Naive thymus-derived CD8-positive, alpha-beta T cell (primary cell): ENCODE measurements at regions not wholly inside any gene's neighbourhood (a gene's known extent, or its start where the extent isn't known, plus 50 kb on each side); places are given as distances from the start of the nearest gene placed in this dataset.
A peak's percentile ranks its signal among the peaks of the same experiment; 100 is the strongest.

Experiments
- ATAC-seq, 2 donors: fragments of 150-1000 bp; cut with Tn5 transposase in 1 of 2; sonication (Bioruptor Pico), chemical (Tn5 transposase) in 1 of 2; 1 replicate in 1 of 2; 2 replicates in 1 of 2; pipeline ENCODE4 v1.10.0; 2021; ENCODE audit warnings: mild to moderate bottlenecking in 2 of 2, moderate library complexity in 2 of 2
- POLR2A ChIA-PET: fragments of 350-600 bp; sonication (Branson Sonifier 250); formaldehyde crosslinking; loops from one replicate; lab custom pipeline; 2021; ENCODE audit warnings: antibody characterized with exemption; lab: Charles Lee
- DNase-seq, 10 donors: peaks; one replicate each; pipeline versions ENCODE4 v3.0.0 to v3.0.0-alpha.2; 2020 to 2022
- H3K27ac Mint-ChIP-seq, 10 donors: one replicate each; pipeline ENCODE4 v1.8.0; 2020 to 2022; ENCODE audit warnings: mild to moderate bottlenecking in 10 of 10, mixed read lengths in 10 of 10, moderate library complexity in 4 of 10, inconsistent platforms in 1 of 10
- H3K27me3 Mint-ChIP-seq, 5 donors: one replicate each; pipeline ENCODE4 v1.8.0; 2021 to 2022; ENCODE audit warnings: mixed read lengths in 5 of 5
- H3K36me3 Mint-ChIP-seq, 3 donors: one replicate each; pipeline ENCODE4 v1.8.0; 2020 to 2022; ENCODE audit warnings: mixed read lengths in 3 of 3, mild to moderate bottlenecking in 2 of 3, inconsistent platforms in 1 of 3
- H3K4me1 Mint-ChIP-seq, 4 donors: one replicate each; pipeline ENCODE4 v1.8.0; 2021 to 2022; ENCODE audit warnings: mixed read lengths in 4 of 4
- H3K4me3 Mint-ChIP-seq, 10 donors: one replicate each; pipeline ENCODE4 v1.8.0; 2020 to 2022; ENCODE audit warnings: mild to moderate bottlenecking in 10 of 10, mixed read lengths in 10 of 10, moderate library complexity in 6 of 10, inconsistent platforms in 1 of 10
- H3K9me3 Mint-ChIP-seq, 9 donors: one replicate each; pipeline ENCODE4 v1.8.0; 2020 to 2022; ENCODE audit warnings: mixed read lengths in 9 of 9, mild to moderate bottlenecking in 3 of 9, inconsistent platforms in 1 of 9, moderate library complexity in 1 of 9

DNA sequence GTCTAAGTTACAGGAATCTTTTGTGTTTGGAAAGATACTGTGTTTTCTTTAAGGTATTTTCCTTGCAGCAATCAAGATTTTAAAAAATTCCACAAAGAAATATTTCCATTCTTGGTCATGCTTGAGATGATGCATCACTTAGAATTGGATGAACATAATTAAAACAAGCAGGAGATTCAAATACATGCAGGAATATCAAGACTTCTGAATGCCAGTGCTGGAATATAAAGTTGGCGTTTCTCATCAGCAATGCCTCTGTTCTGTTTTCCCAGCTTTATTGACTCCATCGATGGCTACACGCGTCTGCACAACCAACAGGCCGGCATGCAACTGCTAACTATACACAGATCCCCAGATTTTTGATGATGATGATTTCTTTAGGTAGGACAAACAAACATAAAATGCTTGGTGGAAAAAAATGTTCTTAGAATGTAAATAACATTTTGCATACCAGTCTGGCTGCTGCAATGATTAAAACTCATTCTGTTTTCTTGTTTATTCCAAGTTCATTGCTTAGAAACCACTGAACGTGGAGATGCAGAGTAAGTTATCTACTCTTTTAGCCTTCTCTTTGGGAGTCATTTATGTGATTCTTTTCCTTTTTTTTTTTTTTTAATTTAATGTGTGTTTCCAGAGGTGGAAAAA lies 91.3 kb upstream of the FAM171A1 start:
- Mint-ChIP-seq H3K9me3 (peaks cover 0 to 25% (median 11%) of the 10 kb centered on the region in 9 donors), H3K4me1 (peaks cover 5 to 14% (median 6%) of the 10 kb centered on the region in 4 donors), H3K4me3 (no peak overlapping the region), H3K27ac (peak overlapping the region in 1 of 10 donors; percentile 4), H3K27me3 (peaks cover 22 to 61% (median 32%) of the 10 kb centered on the region in 5 donors), H3K36me3 (peaks cover 0 to 15% (median 3%) of the 10 kb centered on the region in 3 donors)
- ATAC-seq: no peak
- no peak for DNase-seq
- POLR2A ChIA-PET: no interaction called here

DNA sequence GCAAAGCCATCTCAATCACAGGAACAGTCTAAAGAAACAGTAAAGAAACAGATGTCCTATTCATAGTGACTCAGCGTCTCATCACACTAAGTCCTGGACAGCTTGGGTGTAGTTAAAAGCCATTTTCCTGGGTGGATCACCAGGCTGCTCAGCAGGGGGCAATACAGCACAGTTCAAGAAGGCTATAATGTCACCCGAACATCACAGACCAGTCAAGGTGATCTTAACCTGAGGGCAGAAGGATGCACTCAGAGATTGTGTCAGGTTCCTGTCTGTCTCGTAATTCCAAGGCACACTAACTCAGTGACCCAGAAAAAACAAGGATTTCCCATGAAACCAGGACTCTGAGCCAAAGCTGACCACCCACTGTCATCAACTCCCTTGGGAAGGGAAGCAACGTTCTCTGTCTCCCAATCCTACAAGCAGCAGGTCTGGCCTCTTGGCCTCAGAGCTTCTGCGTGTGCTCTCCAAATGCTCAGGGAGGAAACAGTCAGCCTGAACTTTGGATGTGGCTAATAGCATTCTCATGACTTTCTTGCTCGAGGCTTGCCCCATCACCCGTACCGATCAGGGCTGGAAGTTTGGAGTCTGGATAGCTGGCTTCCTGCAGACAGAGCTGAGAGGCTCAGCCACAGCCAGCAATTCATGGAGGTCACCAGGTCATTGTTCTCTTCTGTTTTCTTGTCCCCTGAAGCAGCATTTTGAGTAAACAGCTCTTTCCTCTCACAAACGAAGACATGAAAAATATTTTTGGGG lies 90.4 kb upstream of the FAM171A1 start:
- no peak overlapping the region for H3K4me3 Mint-ChIP-seq

GRCh38 chr10:15460661-15461060 lies 89.6 kb upstream of the FAM171A1 start:
- ATAC-seq (no peak), DNase-seq (no peak)
- Mint-ChIP-seq H3K9me3 (peaks cover 0 to 29% (median 11%) of the 10 kb centered on the region in 9 donors), H3K36me3 (peaks cover 0 to 15% (median 3%) of the 10 kb centered on the region in 3 donors), H3K4me3 (no peak overlapping the region), H3K4me1 (peaks cover 5 to 14% (median 6%) of the 10 kb centered on the region in 4 donors), H3K27ac (no peak overlapping the region), H3K27me3 (peaks cover 20 to 44% (median 25%) of the 10 kb centered on the region in 5 donors)
- POLR2A ChIA-PET: no interaction called here

More for the DNA sequence above, 90.4 kb upstream of the FAM171A1 start:
- DNase-seq (no peak), ATAC-seq (no peak)
- Mint-ChIP-seq H3K9me3 (peaks cover 0 to 29% (median 11%) of the 10 kb centered on the region in 9 donors), H3K36me3 (peaks cover 0 to 15% (median 3%) of the 10 kb centered on the region in 3 donors), H3K4me1 (peaks cover 5 to 14% (median 6%) of the 10 kb centered on the region in 4 donors), H3K27me3 (peaks cover 24 to 53% (median 25%) of the 10 kb centered on the region in 5 donors), H3K27ac (peak overlapping the region in 1 of 10 donors; percentile 4)
- POLR2A ChIA-PET: no interaction called here

- no peak overlapping the region for H3K4me3 Mint-ChIP-seq
- peaks cover 0 to 20% (median 9%) of the 10 kb centered on the region in 9 donors for H3K9me3 Mint-ChIP-seq
- ATAC-seq (no peak), DNase-seq (no peak)
- peaks cover 5 to 14% (median 6%) of the 10 kb centered on the region in 4 donors for H3K4me1 Mint-ChIP-seq
- H3K27me3 Mint-ChIP-seq: peaks cover 16 to 30% (median 20%) of the 10 kb centered on the region in 5 donors
- H3K27ac Mint-ChIP-seq: no peak overlapping the region
- H3K36me3 Mint-ChIP-seq: peaks cover 0 to 12% (median 3%) of the 10 kb centered on the region in 3 donors
- POLR2A ChIA-PET: no interaction called here
Measured at GRCh38 chr10:15459218-15459617, 88.1 kb upstream of the FAM171A1 start.

- DNase-seq (no peak), ATAC-seq (no peak)
- peaks cover 5 to 14% (median 6%) of the 10 kb centered on the region in 4 donors for H3K4me1 Mint-ChIP-seq
- no peak overlapping the region for H3K4me3 Mint-ChIP-seq
- H3K9me3 Mint-ChIP-seq: peaks cover 0 to 10% (median 0%) of the 10 kb centered on the region in 9 donors
- H3K27ac Mint-ChIP-seq: no peak overlapping the region
- H3K36me3 Mint-ChIP-seq: peaks cover 0 to 6% (median 0%) of the 10 kb centered on the region in 3 donors
- peaks cover 11 to 39% (median 20%) of the 10 kb centered on the region in 5 donors for H3K27me3 Mint-ChIP-seq
- POLR2A ChIA-PET: no interaction called here
Measured at GRCh38 chr10:15457382-15457781, 86.3 kb upstream of the FAM171A1 start.

DNA sequence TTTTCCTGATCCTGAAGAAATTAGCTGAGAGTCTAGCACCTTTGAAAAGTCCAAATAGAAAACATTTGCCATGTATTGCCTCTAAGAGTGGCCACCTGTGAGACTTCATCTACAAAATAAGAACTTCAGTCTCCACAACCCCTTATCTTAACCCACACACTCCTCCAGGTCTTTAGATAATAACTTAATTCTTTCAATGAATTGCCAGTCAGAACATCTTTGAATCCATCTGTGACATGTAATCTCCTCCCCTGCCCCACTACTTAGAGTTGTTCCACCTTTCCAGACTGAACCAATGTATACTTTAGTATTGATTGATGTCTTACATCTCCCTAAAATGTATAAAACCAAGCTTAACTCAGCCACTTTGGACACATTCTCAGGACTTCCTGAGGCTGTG lies 84.4 kb upstream of the FAM171A1 start:
- no peak overlapping the region for H3K27ac Mint-ChIP-seq
- POLR2A ChIA-PET: no interaction called here
- ATAC-seq (no peak), DNase-seq (no peak)
- no peaks in the 10 kb centered on the region for H3K36me3 Mint-ChIP-seq
- H3K4me1 Mint-ChIP-seq: peaks cover 5 to 14% (median 6%) of the 10 kb centered on the region in 4 donors
- peaks cover 0 to 4% (median 0%) of the 10 kb centered on the region in 9 donors for H3K9me3 Mint-ChIP-seq
- H3K4me3 Mint-ChIP-seq: no peak overlapping the region
- peaks cover 8 to 39% (median 26%) of the 10 kb centered on the region in 5 donors for H3K27me3 Mint-ChIP-seq

DNA sequence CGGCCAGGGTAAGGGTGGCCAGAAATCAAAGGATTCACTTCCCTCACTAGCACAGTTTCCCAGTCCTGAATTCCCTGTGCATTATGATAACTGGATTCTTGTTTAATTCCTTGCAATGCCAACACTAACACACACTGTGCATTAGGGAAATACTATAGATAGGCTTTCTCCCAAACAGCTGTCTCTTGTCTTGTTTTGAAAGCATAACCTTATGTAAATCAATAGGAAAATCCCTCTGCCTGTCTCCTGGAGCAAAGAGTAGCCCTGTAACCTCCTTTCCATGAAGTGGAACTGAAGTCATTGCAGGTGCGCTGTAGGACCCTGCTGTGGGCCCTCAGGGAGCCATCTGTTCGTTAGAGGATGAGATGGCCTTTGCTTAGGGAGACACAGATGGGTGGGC lies 82.8 kb upstream of the FAM171A1 start:
- H3K4me1 Mint-ChIP-seq: peaks cover 5 to 7% (median 6%) of the 10 kb centered on the region in 4 donors
- H3K27ac Mint-ChIP-seq: peak overlapping the region in 1 of 10 donors; percentile 81
- DNase-seq (no peak), ATAC-seq (no peak)
- peaks cover 0 to 4% (median 0%) of the 10 kb centered on the region in 9 donors for H3K9me3 Mint-ChIP-seq
- H3K27me3 Mint-ChIP-seq: peaks cover 12 to 40% (median 31%) of the 10 kb centered on the region in 5 donors
- H3K36me3 Mint-ChIP-seq: no peaks in the 10 kb centered on the region
- POLR2A ChIA-PET: no interaction called here
- no peak overlapping the region for H3K4me3 Mint-ChIP-seq

DNA sequence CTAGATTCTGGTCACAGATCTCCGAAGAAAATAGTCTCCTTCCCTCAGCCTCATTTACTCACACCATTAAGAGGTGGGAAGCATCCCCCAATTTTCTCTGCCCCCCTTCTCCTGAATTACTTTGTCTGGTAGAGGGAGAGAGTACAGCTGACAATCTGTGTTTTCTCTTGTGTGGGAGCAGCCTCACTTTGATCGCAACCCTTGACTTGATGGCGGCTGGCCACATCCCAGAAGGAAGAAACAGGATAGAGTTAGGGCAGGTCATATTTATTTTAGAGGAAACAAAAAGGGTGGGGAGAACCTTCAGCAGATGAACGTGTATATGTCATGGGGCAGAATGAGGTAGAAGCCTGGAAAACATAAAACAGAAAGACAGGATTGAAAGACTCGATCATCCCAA lies 82.4 kb upstream of the FAM171A1 start:
- ATAC-seq (no peak), DNase-seq (no peak)
- H3K9me3 Mint-ChIP-seq: peaks cover 0 to 4% (median 0%) of the 10 kb centered on the region in 9 donors
- H3K27ac Mint-ChIP-seq: peak overlapping the region in 1 of 10 donors; percentile 81
- POLR2A ChIA-PET: no interaction called here
- peaks cover 12 to 40% (median 27%) of the 10 kb centered on the region in 5 donors for H3K27me3 Mint-ChIP-seq
- no peaks in the 10 kb centered on the region for H3K36me3 Mint-ChIP-seq
- H3K4me3 Mint-ChIP-seq: no peak overlapping the region
- H3K4me1 Mint-ChIP-seq: peaks cover under 1 to 3% (median 2%) of the 10 kb centered on the region in 4 donors

- no peak overlapping the region for H3K4me3 Mint-ChIP-seq
- H3K9me3 Mint-ChIP-seq: peaks cover 0 to 4% (median 0%) of the 10 kb centered on the region in 9 donors
- no peak for ATAC-seq
- POLR2A ChIA-PET: no interaction called here
- H3K4me1 Mint-ChIP-seq: no peaks in the 10 kb centered on the region
- no peak overlapping the region for H3K27ac Mint-ChIP-seq
- DNase-seq: no peak
- peaks cover 12 to 48% (median 32%) of the 10 kb centered on the region in 5 donors for H3K27me3 Mint-ChIP-seq
- no peaks in the 10 kb centered on the region for H3K36me3 Mint-ChIP-seq
Measured at GRCh38 chr10:15452545-15452944, 81.5 kb upstream of the FAM171A1 start.

GRCh38 chr10:15451137-15452094 lies 80.3 kb upstream of the FAM171A1 start:
- ATAC-seq: no peak
- Mint-ChIP-seq H3K36me3 (no peaks in the 10 kb centered on the region), H3K27me3 (peaks cover 8 to 49% (median 28%) of the 10 kb centered on the region in 5 donors), H3K4me3 (no peak overlapping the region), H3K9me3 (no peaks in the 10 kb centered on the region), H3K27ac (no peak overlapping the region), H3K4me1 (no peaks in the 10 kb centered on the region)
- POLR2A ChIA-PET: no interaction called here
- DNase-seq: no peak

DNA sequence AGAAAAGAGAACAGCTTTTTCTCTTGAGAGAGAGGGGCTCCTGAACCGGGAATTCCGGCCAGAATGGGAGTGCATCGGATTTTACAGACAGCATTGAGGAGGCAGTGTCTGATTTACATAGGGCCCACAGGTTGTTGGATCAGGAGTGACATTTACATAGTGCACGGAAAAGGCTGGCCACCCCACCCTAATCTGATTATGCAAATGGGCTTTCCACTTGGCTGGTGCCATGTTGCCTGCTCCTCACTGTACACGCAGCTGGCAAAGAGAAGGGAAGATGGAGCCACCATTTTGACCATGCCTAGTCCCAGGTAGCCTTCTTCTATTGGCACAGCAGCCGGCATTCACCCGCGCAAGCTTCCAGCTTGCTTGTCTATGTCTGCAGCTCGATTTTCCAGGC lies 77.5 kb upstream of the FAM171A1 start:
- Mint-ChIP-seq H3K27me3 (peaks cover 8 to 63% (median 27%) of the 10 kb centered on the region in 5 donors), H3K36me3 (no peaks in the 10 kb centered on the region), H3K27ac (no peak overlapping the region), H3K4me1 (peaks cover 0 to 1% (median 0%) of the 10 kb centered on the region in 4 donors), H3K4me3 (no peak overlapping the region), H3K9me3 (no peaks in the 10 kb centered on the region)
- POLR2A ChIA-PET: no interaction called here
- ATAC-seq: no peak
- no peak for DNase-seq

- Mint-ChIP-seq H3K27ac (no peak overlapping the region), H3K36me3 (no peaks in the 10 kb centered on the region), H3K4me1 (peaks cover 0 to 1% (median 0%) of the 10 kb centered on the region in 4 donors), H3K9me3 (no peaks in the 10 kb centered on the region), H3K4me3 (no peak overlapping the region), H3K27me3 (peaks cover 7 to 60% (median 24%) of the 10 kb centered on the region in 5 donors)
- ATAC-seq (no peak), DNase-seq (no peak)
- POLR2A ChIA-PET: no interaction called here
Measured at GRCh38 chr10:15445006-15445390, 73.9 kb upstream of the FAM171A1 start.
